ENCODE measurements at regions not wholly inside any gene's neighbourhood (a gene's known extent, or its start where the extent isn't known, plus 50 kb on each side); places are given as distances from the start of the nearest gene placed in this dataset.

DNA sequence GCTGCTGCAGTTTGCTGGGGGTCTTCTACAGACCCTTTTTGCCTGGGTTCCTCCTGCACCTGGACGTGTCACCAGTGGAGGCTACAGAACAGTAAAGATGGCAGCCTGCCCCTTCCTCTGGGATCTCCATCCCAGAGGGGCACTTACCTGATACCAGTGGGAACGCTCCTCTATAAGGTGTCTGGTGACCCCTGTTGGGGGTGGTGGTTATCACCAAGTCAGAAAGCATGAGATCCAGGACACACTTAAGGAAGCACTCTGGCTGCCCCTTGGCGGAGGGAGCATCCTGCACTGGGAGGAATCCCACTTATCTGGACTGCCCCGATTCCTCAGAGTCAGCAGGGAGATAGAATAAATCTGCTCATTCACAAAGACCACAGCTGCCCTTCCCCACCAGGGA lies 218.9 kb upstream of the GALNTL6 start:
- TF ChIP-seq, protein P1, sequence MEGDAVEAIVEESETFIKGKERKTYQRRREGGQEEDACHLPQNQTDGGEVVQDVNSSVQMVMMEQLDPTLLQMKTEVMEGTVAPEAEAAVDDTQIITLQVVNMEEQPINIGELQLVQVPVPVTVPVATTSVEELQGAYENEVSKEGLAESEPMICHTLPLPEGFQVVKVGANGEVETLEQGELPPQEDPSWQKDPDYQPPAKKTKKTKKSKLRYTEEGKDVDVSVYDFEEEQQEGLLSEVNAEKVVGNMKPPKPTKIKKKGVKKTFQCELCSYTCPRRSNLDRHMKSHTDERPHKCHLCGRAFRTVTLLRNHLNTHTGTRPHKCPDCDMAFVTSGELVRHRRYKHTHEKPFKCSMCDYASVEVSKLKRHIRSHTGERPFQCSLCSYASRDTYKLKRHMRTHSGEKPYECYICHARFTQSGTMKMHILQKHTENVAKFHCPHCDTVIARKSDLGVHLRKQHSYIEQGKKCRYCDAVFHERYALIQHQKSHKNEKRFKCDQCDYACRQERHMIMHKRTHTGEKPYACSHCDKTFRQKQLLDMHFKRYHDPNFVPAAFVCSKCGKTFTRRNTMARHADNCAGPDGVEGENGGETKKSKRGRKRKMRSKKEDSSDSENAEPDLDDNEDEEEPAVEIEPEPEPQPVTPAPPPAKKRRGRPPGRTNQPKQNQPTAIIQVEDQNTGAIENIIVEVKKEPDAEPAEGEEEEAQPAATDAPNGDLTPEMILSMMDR (conservative IDR thresholded peaks at IDR 0.05; ENCODE audit: low read depth in 2 of 2): peak; percentile 26 to 61; a peak in 3 of 4 replicates
- no peak for TF ChIP-seq EZH2phosphoT487 (IDR thresholded peaks at IDR 0.05; ENCODE audit: unreplicated experiment)
- no peak for TF ChIP-seq EZH2 (IDR thresholded peaks at IDR 0.05; ENCODE audit: low read depth, unreplicated experiment)
- TF ChIP-seq POLR2AphosphoS5 (IDR thresholded peaks at IDR 0.05; ENCODE audit: low read depth): no peak

Measured in GM23338 (cell line).